Breast epithelium (tissue), 4 donors: ENCODE measurements at regions not wholly inside any gene's neighbourhood (a gene's known extent, or its start where the extent isn't known, plus 50 kb on each side); places are given as distances from the start of the nearest gene placed in this dataset.

Source experiments
- DNase-seq, 2 donors: peaks; one replicate each; pipeline ENCODE4 v3.0.0-alpha.2; 2019; ENCODE audit warnings: low spot score in 2 of 2
- H3K27ac ChIP-seq, 2 donors: fragments of 200-600 bp; sonication (generic) in 1 of 2; one replicate each; pipeline ENCODE4 v1.5.1; 2016 to 2019; ENCODE audit warnings: mild to moderate bottlenecking in 1 of 2
- H3K27me3 ChIP-seq, 2 donors: fragments of 200-600 bp; sonication (generic) in 1 of 2; one replicate each; pipeline versions ENCODE4 v1.5.1 to v1.6.0; 2017 to 2019; ENCODE audit warnings: control low read depth in 1 of 2, mild to moderate bottlenecking in 1 of 2
- H3K36me3 ChIP-seq: fragments of 200-600 bp; one replicate; pipeline ENCODE4 v1.5.1; 2019
- H3K4me1 ChIP-seq, 2 donors: fragments of 200-600 bp; sonication (generic); one replicate each; pipeline ENCODE4 v1.5.1; 2016 to 2019; ENCODE audit warnings: control low read depth in 1 of 2
- H3K4me3 ChIP-seq, 3 donors: fragments of 200-600 bp; sonication (generic); 1 replicate in 2 of 3; 2 replicates in 1 of 3; pipeline ENCODE4 v1.5.1; 2016 to 2019; ENCODE audit warnings: mild to moderate bottlenecking in 3 of 3, moderate library complexity in 2 of 3
- H3K9me3 ChIP-seq, 2 donors: fragments of 200-600 bp; sonication (generic) in 1 of 2; one replicate each; pipeline ENCODE4 v1.5.1; 2016 to 2019; ENCODE audit warnings: control low read depth in 1 of 2
- POLR2A ChIP-seq: fragments of 450-650 bp; IDR thresholded peaks from one replicate; pipeline ENCODE4 v1.6.1; 2016; ENCODE audit warnings: antibody characterized with exemption, mild to moderate bottlenecking, moderate library complexity
- POLR2AphosphoS5 ChIP-seq, 3 donors: sonication (generic); formaldehyde crosslinking; IDR thresholded peaks; one replicate each; pipeline ENCODE4 v1.6.1; 2017; ENCODE audit warnings: antibody characterized with exemption in 3 of 3
- intact Hi-C: fragments of 100-400 bp; cut with DNase I; formaldehyde crosslinking; loops from one replicate; pipeline ENCODE4 v1.15.1; 2023; ENCODE audit warnings: low total_unique reads
- TF ChIP-seq, protein P1 (sequence below), 3 donors: fragments of 450-650 bp; IDR thresholded peaks; one replicate each; pipeline ENCODE4 v1.5.1; 2016 to 2017; ENCODE audit warnings: antibody characterized with exemption in 3 of 3, mild to moderate bottlenecking in 3 of 3, moderate library complexity in 3 of 3

DNA sequence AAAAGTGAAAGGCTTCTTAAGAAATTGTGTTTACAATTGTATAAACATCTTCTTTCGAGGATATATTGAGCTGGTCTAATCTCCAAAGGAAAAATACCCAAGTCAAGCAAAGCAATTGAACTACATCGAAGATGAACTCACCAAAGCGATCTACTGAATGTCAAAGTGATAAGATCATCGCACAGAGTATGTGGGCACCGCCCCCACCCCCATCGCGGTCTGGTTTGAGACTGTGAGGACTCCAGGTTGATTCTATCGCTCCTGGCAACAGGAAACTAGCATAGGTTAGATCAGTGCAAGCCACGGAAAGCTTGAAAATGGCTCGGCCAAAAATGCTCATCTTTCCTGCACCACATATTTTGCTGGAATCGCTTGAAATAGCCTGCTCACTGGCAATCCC is 133.2 kb upstream of the RPS6KA2 start:
- no peak overlapping the region for H3K27ac ChIP-seq
- H3K36me3 ChIP-seq: no peaks in the 10 kb centered on the region
- TF ChIP-seq, protein P1, sequence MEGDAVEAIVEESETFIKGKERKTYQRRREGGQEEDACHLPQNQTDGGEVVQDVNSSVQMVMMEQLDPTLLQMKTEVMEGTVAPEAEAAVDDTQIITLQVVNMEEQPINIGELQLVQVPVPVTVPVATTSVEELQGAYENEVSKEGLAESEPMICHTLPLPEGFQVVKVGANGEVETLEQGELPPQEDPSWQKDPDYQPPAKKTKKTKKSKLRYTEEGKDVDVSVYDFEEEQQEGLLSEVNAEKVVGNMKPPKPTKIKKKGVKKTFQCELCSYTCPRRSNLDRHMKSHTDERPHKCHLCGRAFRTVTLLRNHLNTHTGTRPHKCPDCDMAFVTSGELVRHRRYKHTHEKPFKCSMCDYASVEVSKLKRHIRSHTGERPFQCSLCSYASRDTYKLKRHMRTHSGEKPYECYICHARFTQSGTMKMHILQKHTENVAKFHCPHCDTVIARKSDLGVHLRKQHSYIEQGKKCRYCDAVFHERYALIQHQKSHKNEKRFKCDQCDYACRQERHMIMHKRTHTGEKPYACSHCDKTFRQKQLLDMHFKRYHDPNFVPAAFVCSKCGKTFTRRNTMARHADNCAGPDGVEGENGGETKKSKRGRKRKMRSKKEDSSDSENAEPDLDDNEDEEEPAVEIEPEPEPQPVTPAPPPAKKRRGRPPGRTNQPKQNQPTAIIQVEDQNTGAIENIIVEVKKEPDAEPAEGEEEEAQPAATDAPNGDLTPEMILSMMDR (IDR thresholded peaks at IDR 0.05): no peak
- TF ChIP-seq POLR2A (no peak), POLR2AphosphoS5 (IDR thresholded peaks at IDR 0.05) (no peak)
- no peaks in the 10 kb centered on the region for H3K4me1 ChIP-seq
- intact Hi-C loops: no loop called here
- H3K9me3 ChIP-seq: no peaks in the 10 kb centered on the region
- DNase-seq: no peak
- H3K4me3 ChIP-seq: no peak overlapping the region
- H3K27me3 ChIP-seq: peaks cover 0 to 3% of the 10 kb centered on the region in 2 donors

- no peaks in the 10 kb centered on the region for H3K4me1 ChIP-seq
- no peaks in the 10 kb centered on the region for H3K9me3 ChIP-seq
- intact Hi-C loops: no loop called here
- no peak overlapping the region for H3K27ac ChIP-seq
- no peak for DNase-seq
- H3K36me3 ChIP-seq: no peaks in the 10 kb centered on the region
- peaks cover 0 to 3% of the 10 kb centered on the region in 2 donors for H3K27me3 ChIP-seq
- peak overlapping the region in 2 of 3 donors; percentile 34 to 54 for H3K4me3 ChIP-seq
- TF ChIP-seq POLR2AphosphoS5 (IDR thresholded peaks at IDR 0.05) (no peak), POLR2A (no peak)
- TF ChIP-seq, protein P1 (IDR thresholded peaks at IDR 0.05): no peak
Measured at GRCh38 chr6:166758136-166758704, 131.2 kb upstream of the RPS6KA2 start.

DNA sequence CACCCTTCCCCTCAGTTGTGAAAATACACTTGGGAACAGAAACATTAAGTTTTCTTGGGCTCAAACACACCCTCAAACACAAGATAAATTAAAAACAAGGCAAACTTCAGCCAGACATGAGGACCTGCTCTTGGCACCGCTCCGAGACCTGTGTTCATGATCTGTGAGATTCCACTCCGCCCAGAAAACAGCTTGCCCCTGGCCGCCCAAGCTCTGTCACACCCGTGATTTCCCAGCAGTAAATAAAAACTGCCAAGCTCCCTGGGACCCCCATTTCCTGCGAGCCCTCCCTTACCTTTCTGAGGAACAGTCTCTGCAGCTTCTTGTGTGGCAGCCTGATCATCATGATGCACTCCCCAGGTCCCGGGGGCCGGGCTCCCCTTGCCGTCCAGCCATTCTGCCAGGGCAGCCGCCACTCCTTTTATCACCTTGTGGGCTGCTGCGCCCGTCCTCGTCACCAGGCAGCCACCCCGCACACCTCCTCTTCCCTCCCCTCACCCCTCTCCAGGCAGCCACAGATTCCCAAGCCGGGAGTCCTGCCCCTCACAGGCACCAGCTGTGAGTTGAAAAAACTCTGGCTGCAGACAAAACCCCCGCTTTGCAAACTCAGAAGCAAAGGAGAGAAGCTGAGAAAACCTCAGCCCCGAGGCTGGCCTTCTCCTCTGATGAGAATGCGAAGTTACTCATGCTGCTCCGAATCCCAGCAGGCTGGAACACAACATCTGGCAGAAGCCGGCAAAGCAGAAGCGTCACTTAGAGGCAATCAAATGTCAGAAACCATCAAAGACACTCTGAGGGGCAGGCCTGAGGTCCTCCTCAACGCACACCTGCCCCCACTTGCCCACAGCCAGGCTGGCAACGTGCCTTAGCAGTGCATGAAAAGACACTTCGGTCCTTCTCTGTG is 130.4 kb upstream of the RPS6KA2 start:
- Histone ChIP-seq H3K27me3 (peaks cover 0 to 3% of the 10 kb centered on the region in 2 donors), H3K27ac (no peak overlapping the region), H3K9me3 (no peaks in the 10 kb centered on the region), H3K4me3 (peak overlapping the region in 2 of 3 donors; percentile 34 to 54), H3K36me3 (no peaks in the 10 kb centered on the region), H3K4me1 (no peaks in the 10 kb centered on the region)
- intact Hi-C loops: no loop called here
- TF ChIP-seq, protein P1 (IDR thresholded peaks at IDR 0.05): no peak
- TF ChIP-seq POLR2AphosphoS5 (IDR thresholded peaks at IDR 0.05): no peak
- TF ChIP-seq POLR2A: no peak
- no peak for DNase-seq

DNA sequence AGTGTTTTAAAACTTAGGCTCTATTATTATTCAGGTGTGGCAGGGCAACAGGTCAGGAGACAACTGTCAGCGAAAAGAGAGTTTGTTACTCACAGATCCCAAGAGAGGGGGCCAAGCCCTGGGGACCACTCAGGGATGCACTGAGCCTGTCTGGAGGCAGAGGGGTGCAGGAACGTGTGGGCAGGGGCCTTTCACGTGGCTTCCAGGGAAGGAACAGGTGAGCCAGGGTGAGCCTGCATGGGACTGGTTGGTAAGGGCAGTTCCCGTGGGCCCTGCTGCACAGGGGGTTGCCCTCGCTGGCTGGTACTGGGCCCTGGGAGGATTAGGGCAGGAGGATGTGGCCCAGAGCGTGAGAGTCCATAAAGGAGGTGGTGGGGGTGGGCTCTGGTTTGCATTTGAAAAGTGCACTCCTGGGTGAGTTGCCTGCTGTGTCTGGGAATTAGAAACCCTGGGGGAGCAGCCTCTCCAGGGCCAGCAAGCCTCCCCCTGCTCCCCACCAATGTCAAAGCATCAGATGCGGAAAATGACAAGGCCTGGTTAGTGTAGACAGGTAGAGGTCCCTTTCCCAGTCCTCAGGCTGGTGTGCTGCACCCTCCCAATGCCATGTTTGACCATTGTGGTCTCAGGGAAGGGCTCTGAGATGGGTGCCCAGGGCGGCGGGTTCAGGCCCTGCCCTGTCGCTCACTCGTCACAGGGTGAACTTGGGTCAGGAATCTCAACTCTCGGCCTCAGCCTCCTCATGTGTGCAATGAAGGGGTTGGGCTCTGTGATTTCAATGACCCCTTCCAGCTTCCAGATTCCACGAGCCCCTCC is 127.4 kb upstream of the RPS6KA2 start:
- Histone ChIP-seq H3K27me3 (peaks cover 0 to 3% of the 10 kb centered on the region in 2 donors), H3K4me3 (no peak overlapping the region), H3K36me3 (no peaks in the 10 kb centered on the region), H3K27ac (no peak overlapping the region), H3K9me3 (no peaks in the 10 kb centered on the region), H3K4me1 (no peaks in the 10 kb centered on the region)
- TF ChIP-seq POLR2A: no peak
- TF ChIP-seq POLR2AphosphoS5 (IDR thresholded peaks at IDR 0.05): no peak
- TF ChIP-seq, protein P1 (IDR thresholded peaks at IDR 0.05): no peak
- DNase-seq: no peak
- intact Hi-C loops: no loop called here
